ENCODE measurements at regions not wholly inside any gene's neighbourhood (a gene's known extent, or its start where the extent isn't known, plus 50 kb on each side); places are given as distances from the start of the nearest gene placed in this dataset.

DNA sequence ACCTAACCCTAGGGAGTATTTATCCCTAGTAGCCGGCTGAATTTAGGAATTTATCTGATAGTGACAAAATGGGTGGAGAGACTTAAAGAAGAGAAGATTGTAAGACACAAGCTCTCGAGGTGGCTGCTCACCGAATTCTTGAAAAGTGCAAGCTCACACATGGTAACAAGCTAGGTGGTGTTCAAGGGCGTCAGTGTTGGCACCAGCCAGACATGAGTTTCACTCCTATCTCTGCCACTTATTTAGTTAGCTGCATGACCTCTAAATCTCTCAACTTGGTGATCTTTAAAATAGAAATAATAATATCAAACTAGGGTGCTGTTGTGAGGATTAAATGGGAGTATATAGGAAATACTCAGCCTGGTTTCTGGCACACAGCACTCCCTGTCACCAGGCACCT is 102.6 kb upstream of the APCDD1 start:
- no peak for DNase-seq
- Histone ChIP-seq H3K36me3 (ENCODE audit: low read depth) (no peaks in the 10 kb centered on the region), H2AFZ (no peak overlapping the region), H3K79me2 (ENCODE audit: low read depth) (no peaks in the 10 kb centered on the region), H3K9me2 (ENCODE audit: insufficient read depth) (no peaks in the 10 kb centered on the region), H3K27me3 (ENCODE audit: insufficient read depth, low read depth) (no peaks in the 10 kb centered on the region), H3K4me3 (no peak overlapping the region), H3K27ac (no peak overlapping the region), H3F3A (ENCODE audit: insufficient read depth, low read depth) (no peaks in the 10 kb centered on the region), H3K4me1 (replicated peaks; ENCODE audit: insufficient read depth) (no peaks in the 10 kb centered on the region), H3K4me2 (no peak overlapping the region), H3K9me3 (ENCODE audit: insufficient read depth, low read depth) (no peaks in the 10 kb centered on the region), H4K20me1 (ENCODE audit: insufficient read depth) (no peaks in the 10 kb centered on the region)
- ChIA-PET CTCF (no interaction called here), POLR2A (ENCODE audit: unreplicated experiment) (no interaction called here)
- no TSS peak for BruUV-seq (replicated peaks)
- TF ChIP-seq, protein P1, sequence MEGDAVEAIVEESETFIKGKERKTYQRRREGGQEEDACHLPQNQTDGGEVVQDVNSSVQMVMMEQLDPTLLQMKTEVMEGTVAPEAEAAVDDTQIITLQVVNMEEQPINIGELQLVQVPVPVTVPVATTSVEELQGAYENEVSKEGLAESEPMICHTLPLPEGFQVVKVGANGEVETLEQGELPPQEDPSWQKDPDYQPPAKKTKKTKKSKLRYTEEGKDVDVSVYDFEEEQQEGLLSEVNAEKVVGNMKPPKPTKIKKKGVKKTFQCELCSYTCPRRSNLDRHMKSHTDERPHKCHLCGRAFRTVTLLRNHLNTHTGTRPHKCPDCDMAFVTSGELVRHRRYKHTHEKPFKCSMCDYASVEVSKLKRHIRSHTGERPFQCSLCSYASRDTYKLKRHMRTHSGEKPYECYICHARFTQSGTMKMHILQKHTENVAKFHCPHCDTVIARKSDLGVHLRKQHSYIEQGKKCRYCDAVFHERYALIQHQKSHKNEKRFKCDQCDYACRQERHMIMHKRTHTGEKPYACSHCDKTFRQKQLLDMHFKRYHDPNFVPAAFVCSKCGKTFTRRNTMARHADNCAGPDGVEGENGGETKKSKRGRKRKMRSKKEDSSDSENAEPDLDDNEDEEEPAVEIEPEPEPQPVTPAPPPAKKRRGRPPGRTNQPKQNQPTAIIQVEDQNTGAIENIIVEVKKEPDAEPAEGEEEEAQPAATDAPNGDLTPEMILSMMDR (conservative IDR thresholded peaks at IDR 0.05) = no peak
- no peak for TF ChIP-seq EZH2 (IDR thresholded peaks at IDR 0.05; ENCODE audit: low read depth)
- intact Hi-C loops (cut with micrococcal nuclease; ENCODE audit: unreplicated experiment) = no loop called here

DNA sequence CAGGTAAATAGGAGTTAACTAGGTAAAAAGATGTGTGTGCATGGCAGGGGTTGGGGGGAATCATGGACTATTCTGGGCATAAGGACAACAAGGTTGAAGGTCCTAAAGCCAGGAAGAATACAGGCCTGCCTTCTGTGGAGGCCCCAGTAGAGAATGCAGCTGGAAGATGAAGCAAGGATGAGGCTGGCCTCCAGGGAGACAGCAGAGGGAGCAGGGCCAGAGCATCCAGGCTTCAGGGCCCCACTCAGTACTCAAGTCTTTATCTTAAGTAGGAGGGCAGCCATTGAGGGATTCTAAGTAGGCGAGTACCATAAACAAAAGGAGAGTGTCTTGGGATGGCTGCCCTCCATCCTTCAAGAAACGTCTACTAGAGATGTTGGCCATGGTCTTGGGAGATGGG is 101.8 kb upstream of the APCDD1 start:
- no peak for DNase-seq
- intact Hi-C loops (cut with micrococcal nuclease; ENCODE audit: unreplicated experiment) = no loop called here
- ChIA-PET CTCF (no interaction called here), POLR2A (ENCODE audit: unreplicated experiment) (no interaction called here)
- no peaks in the 10 kb centered on the region for H3K79me2 ChIP-seq (ENCODE audit: low read depth)
- no peaks in the 10 kb centered on the region for H3F3A ChIP-seq (ENCODE audit: insufficient read depth, low read depth)
- H4K20me1 ChIP-seq (ENCODE audit: insufficient read depth) = no peaks in the 10 kb centered on the region
- BruUV-seq (replicated peaks) = no TSS peak
- no peaks in the 10 kb centered on the region for H3K36me3 ChIP-seq (ENCODE audit: low read depth)
- H3K9me2 ChIP-seq (ENCODE audit: insufficient read depth) = no peaks in the 10 kb centered on the region
- TF ChIP-seq, protein P1 (conservative IDR thresholded peaks at IDR 0.05) = no peak
- no peak for TF ChIP-seq EZH2 (IDR thresholded peaks at IDR 0.05; ENCODE audit: low read depth)
- no peak overlapping the region for H3K4me2 ChIP-seq
- H3K27ac ChIP-seq = no peak overlapping the region
- no peak overlapping the region for H3K4me3 ChIP-seq
- no peaks in the 10 kb centered on the region for H3K27me3 ChIP-seq (ENCODE audit: insufficient read depth, low read depth)
- H3K4me1 ChIP-seq (replicated peaks; ENCODE audit: insufficient read depth) = no peaks in the 10 kb centered on the region
- H3K9me3 ChIP-seq (ENCODE audit: insufficient read depth, low read depth) = no peaks in the 10 kb centered on the region
- no peak overlapping the region for H2AFZ ChIP-seq

DNA sequence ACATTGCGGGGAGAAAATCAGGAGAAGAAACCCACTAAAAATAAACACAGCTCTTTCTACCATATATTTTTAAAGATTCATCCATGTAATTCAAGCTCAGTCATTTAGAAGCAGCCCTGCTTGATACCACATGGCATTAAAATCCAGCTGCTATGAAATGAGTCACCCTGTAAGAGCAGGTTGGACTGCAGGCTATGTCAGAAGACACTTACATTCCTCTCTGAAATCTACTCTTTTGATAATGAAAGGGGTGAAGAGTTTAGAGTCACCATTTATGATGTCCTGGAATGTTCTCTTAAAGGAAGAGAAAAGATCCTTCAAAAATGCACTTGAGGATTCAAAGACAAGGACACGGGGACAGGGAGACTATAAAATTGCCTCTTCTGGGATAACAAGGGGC is 100.6 kb upstream of the APCDD1 start:
- H3K27ac ChIP-seq = no peak overlapping the region
- H4K20me1 ChIP-seq (ENCODE audit: insufficient read depth) = no peaks in the 10 kb centered on the region
- peak in 1 of 2 experiments; percentile 64 for DNase-seq
- no peaks in the 10 kb centered on the region for H3K4me1 ChIP-seq (replicated peaks; ENCODE audit: insufficient read depth)
- POLR2A ChIA-PET (ENCODE audit: unreplicated experiment) = no interaction called here
- no peak overlapping the region for H2AFZ ChIP-seq
- no peak overlapping the region for H3K4me2 ChIP-seq
- no peaks in the 10 kb centered on the region for H3K9me2 ChIP-seq (ENCODE audit: insufficient read depth)
- H3K79me2 ChIP-seq (ENCODE audit: low read depth) = no peaks in the 10 kb centered on the region
- no peaks in the 10 kb centered on the region for H3K27me3 ChIP-seq (ENCODE audit: insufficient read depth, low read depth)
- no TSS peak for BruUV-seq (replicated peaks)
- no peaks in the 10 kb centered on the region for H3K9me3 ChIP-seq (ENCODE audit: insufficient read depth, low read depth)
- no peaks in the 10 kb centered on the region for H3K36me3 ChIP-seq (ENCODE audit: low read depth)
- TF ChIP-seq, protein P1 (conservative IDR thresholded peaks at IDR 0.05) = no peak
- TF ChIP-seq EZH2 (IDR thresholded peaks at IDR 0.05; ENCODE audit: low read depth) = no peak
- no peaks in the 10 kb centered on the region for H3F3A ChIP-seq (ENCODE audit: insufficient read depth, low read depth)
- CTCF ChIA-PET = no interaction called here
- intact Hi-C loops (cut with micrococcal nuclease; ENCODE audit: unreplicated experiment) = no loop called here
- H3K4me3 ChIP-seq = no peak overlapping the region
